Sigmoid colon (tissue), 4 donors: ENCODE measurements at regions not wholly inside any gene's neighbourhood (a gene's known extent, or its start where the extent isn't known, plus 50 kb on each side); places are given as distances from the start of the nearest gene placed in this dataset.

Experiments
- CTCF ChIP-seq, 4 experiments: fragments of 450-650 bp in 3 of 4; fragments of 200-600 bp in 1 of 4; IDR thresholded peaks; one replicate each; pipeline ENCODE4 v1.5.1; 2016 to 2019; ENCODE audit warnings: antibody characterized with exemption in 4 of 4, mild to moderate bottlenecking in 3 of 4, moderate library complexity in 2 of 4
- EP300 ChIP-seq, 4 donors: sonication (generic); formaldehyde crosslinking; IDR thresholded peaks; one replicate each; pipeline ENCODE4 v1.6.1; 2017; ENCODE audit warnings: antibody characterized with exemption in 4 of 4
- POLR2A ChIP-seq, 2 donors: fragments of 450-650 bp; IDR thresholded peaks; one replicate each; pipeline ENCODE4 v1.6.1; 2016; ENCODE audit warnings: antibody characterized with exemption in 2 of 2, mild to moderate bottlenecking in 2 of 2, moderate library complexity in 2 of 2

DNA sequence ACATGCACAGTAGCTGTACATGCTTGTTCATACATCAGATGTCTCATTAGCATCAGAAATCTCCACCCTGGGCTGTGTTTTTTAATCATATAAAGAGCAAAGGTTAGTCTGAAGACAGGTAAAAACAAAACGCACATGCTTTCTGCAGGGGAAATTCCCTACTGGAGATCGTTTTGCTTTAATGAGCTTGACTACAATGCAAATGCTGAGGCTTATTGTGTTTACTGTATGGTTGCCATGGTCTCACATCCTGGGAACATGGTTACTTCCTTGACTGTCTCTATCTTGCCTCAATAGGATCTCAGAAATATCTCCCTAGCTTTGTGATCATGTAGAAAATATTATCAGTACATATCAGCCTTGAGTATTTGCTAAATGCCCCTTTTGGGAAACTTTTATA lies 336.5 kb upstream of the TFPI start:
- TF ChIP-seq EP300 (IDR thresholded peaks at IDR 0.05), result no peak
- no peak for TF ChIP-seq CTCF (IDR thresholded peaks at IDR 0.05)
- TF ChIP-seq POLR2A (IDR thresholded peaks at IDR 0.05), result no peak
